Fibroblast of skin of left quadriceps (primary cell): ENCODE measurements at regions not wholly inside any gene's neighbourhood (a gene's known extent, or its start where the extent isn't known, plus 50 kb on each side); places are given as distances from the start of the nearest gene placed in this dataset.
"Not testable (repeated sequence)": the region's sequence is repeated elsewhere in the genome, so short reads cannot be mapped to it uniquely, and the experiment has no call there.

Experiments
- DNase-seq, 2 experiments: peaks; one replicate each; pipeline ENCODE4 v3.0.0-alpha.2; 2013; ENCODE audit warnings: low read depth in 2 of 2

GRCh38 chr4:189655817-189656216 lies 284.9 kb upstream of the FRG1 start:
- DNase-seq, result not testable (repeated sequence)

- DNase-seq, result peak; percentile 7 to 17
Measured at GRCh38 chr4:189656641-189657040, 284.0 kb upstream of the FRG1 start.

DNA sequence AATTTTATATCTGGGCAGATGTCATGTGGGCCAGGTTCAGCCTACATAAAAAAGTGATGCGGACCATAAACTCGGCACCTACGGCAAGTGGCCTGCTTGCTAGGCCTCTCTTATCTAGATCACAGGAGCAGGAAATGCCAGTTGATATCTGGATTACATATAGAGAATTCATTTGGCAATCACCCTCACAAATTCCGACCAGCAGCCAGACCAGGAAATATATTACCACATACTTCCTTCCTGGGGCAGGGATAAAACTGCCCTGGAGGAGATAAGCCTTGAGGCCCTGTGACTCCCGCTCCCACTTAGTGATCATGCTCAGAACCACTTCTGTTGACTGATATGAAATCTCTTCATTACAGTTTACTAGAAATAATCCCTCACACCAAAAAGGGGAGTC lies 282.4 kb upstream of the FRG1 start:
- not testable (repeated sequence) for DNase-seq

DNA sequence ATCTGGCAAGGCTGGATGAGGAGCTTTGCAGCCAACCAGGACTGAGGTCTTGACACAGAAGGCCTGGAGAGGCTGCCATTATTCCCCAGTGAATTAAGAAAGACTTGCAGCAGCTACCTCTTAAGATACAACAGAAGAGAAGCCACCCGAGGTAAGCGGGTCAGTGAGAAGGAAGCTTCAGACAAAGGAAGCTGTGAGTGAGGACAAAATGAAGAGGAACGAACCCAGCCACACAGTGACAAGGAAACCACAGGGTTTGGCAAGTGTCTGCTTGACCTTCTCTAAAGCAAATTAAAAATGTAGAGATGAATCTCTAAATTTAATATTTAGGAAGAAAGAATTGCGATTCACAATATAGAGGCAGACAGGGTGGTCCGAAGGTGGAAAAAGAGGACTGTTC lies 281.8 kb upstream of the FRG1 start:
- DNase-seq, result not testable (repeated sequence)

GRCh38 chr4:189659287-189659686 lies 281.4 kb upstream of the FRG1 start:
- DNase-seq, result no peak

GRCh38 chr4:189660722-189661360 lies 279.8 kb upstream of the FRG1 start:
- no peak for DNase-seq

DNA sequence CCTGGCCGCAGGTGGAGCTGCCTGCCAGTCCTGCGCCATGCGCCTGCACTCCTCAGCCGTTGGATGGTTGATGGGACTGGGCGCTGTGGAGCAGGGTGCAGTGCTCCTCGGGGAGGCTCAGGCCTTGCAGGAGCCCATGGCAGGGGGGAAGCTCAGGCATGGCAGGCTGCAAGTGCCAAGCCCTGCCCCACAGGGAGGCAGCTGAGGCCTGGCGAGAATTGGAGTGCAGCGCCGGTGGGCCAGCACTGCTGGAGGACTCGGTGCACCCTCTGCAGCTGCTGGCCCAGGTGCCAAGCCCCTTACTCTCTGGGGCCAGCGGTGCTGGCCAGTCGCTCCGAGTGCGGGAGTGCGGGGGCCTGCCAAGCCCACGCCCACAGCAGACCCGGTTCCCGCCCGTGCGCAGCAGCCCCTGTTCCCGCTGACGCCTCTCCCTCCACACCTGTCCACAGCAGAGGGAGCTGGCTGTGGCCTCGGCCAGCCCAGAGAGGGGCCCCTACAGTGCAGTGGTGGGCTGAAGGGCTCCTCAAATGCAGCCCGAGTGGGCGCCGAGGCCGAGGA lies 275.9 kb upstream of the FRG1 start:
- DNase-seq, result no peak

- DNase-seq, result not testable (repeated sequence)
Measured at GRCh38 chr4:189665712-189666305, 274.9 kb upstream of the FRG1 start.

DNA sequence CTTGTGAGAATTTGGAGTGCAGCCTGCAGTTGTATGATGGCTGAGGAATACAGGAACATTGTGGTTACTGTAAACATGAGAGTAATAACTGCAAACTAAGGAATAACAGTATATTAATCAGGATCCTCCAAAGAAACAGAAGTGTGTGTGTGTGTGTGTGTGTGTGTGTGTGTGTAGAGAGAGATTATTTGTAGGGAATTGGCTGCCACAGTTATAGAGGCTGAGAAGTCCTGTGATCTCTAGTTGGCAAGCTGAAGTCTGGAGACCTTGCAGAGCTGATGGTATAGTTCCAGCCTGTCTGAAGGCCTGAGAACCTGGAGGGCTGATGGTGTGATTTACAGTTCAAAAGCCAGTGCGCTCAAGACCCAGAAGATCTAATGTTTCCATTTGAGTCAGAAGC lies 273.3 kb upstream of the FRG1 start:
- not testable (repeated sequence) for DNase-seq

DNA sequence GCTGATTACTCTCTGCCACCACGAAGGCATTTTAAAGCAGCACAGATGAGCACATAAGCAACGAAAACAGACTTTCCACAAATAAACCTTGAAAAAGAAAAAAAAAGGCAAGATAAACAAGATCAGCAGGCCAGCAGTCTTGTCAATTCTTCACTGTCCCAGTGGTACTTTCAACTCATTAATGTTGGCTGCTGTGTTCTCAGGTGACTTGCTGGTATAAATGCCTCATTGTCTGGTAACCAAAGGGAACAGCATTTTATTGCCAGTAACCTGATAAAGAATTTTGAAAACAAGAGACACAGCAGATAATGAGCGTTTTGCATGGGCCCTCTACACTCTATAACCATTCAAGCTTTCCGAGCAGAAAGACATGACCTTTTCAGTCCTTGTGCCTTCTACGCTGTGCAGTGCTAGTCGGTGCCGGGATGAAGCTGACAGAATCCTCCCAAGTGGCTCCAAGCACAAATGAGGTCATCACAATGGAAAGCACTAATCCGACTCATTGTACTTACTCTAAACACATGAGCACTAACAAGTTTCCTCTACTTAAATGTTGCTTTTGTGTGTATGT lies 242.9 kb upstream of the FRG1 start:
- DNase-seq, result not testable (repeated sequence)

DNA sequence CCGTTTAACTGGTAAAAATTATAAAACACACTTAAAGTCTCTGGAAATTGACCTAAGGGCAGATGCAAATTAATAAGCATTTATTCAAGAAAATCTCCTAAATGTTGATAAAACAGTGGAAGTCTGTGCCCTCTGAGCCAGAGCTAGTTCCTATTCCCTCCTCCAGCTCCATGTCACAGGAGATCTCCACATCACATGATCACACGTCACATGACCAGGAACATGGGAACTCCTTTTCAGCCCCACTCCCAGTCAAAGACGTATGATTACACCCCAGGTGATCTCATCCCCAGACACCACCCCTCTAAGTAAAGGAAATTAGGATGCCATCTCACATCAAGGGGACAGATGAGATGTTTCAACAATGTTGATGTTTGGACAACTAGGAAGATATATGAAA lies 237.7 kb upstream of the FRG1 start:
- not testable (repeated sequence) for DNase-seq

- DNase-seq, result not testable (repeated sequence)
Measured at GRCh38 chr4:189706821-189707220, 233.9 kb upstream of the FRG1 start.

GRCh38 chr4:189707227-189707626 lies 233.4 kb upstream of the FRG1 start:
- not testable (repeated sequence) for DNase-seq

- DNase-seq, result not testable (repeated sequence)
Measured at GRCh38 chr4:189711956-189712355, 228.7 kb upstream of the FRG1 start.

DNA sequence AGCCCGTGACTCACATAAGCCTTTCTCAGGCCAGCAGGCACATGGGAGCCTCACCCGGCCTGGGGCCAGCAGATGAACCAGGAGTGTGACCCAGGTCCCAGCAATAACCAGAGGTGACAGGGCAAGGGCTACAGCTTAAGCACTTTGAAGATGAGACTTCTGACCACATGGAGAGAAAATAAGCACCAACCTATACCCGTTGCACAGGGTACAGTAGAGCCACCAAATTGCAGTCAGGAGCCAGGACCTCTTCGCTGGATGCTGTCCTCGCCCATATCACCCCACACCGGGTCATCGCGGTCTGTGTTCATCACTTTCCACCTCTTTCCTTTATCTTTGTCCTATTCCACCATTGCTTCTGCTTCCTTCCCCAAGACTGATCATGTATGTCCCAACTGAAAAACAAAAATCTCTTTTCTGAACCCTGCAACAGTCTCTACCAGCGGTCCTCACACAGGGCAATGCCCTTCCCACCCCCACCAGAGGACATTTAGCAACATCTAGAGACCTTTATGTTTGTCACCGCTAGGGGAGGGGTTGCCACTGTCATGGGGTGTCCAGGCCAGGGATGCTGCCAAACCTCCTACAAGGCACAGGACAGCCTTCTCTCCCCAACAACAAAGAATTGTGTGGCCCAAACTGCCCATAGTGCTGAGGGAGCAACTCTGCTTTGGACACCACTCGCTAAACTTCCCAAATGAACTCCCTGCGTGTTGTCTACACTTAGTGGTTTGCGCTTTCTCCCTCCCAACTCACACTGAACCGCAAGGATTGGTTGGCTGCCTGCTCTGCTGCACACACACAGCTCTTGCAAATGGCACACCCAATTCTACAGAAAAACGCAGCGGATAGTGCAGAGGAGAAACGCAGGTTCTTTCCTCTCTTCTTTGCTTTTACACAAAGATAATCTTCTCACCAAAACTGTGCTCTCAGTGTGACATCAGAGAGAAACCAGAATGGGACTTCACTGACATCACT lies 219.4 kb upstream of the FRG1 start:
- not testable (repeated sequence) for DNase-seq

- peak; percentile 9 to 12 for DNase-seq
Measured at GRCh38 chr4:189722324-189723003, 218.2 kb upstream of the FRG1 start.

- DNase-seq, result not testable (repeated sequence)
Measured at GRCh38 chr4:189727982-189728638, 212.6 kb upstream of the FRG1 start.

DNA sequence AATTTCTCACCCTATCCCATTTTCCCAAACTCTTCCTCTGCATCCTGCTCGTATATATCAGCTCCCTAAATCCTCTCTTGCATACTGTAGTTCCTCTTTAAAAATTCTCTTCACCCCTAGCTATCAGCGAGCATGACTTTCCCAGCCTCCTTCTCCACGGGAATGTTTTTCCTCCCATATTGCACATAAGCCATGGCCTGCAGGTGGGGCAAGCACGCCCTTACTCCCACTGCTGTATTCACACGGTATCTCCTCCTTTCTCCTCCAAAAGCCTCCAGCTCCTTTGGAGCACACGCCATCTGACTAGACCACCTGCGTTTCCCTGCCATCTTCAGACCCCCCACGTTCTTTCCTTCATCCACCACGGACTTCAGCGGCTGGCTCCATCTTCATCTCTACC lies 208.7 kb upstream of the FRG1 start:
- not testable (repeated sequence) for DNase-seq

DNA sequence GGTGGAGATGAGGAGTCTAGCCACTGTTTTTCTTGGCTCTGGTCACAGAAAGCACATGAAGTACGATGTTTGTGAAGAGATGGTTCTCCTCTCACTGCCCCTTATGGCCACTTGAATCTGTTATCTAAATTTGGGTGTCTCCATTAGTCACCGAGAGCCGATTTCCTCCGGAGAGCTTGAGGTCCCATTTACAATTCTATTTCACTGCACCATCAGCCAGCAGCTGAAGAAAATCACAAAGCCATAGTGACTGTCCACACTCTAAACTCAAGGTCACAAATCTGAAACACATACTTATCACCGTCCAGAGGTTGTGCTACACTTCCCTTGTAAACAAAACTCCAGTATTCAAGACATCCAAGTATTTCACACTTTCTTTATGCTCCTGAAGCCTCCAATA lies 207.2 kb upstream of the FRG1 start:
- not testable (repeated sequence) for DNase-seq

DNA sequence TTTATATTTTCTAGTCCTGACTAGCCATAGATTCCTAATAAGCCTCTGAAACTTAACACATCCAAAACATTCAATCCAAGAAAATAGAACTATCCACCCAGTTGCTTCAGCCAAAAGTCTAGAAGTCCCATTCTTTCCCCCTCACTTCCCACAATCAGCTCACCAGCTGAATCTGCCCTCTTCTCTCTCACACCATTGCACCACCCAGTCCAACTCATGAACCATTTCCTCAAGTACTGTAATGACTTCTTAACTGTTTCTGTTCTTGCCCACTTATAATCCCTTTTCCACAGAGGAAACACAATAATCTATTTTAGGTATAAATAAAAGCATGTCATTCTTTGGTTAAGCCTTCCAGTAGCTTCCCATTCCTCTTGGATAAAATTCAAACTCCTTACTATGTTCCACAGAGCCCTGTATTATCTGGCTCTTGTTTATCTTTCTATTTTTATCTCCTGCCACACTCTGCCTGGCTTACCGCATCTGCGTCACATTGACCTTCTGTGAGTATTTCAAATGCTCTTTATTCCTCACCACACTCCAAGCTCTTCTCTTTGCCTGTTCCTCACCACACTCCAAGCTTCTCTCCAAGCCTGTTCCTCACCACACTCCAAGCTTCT lies 205.9 kb upstream of the FRG1 start:
- not testable (repeated sequence) for DNase-seq
